Ishikawa (cell line): ENCODE measurements at regions not wholly inside any gene's neighbourhood (a gene's known extent, or its start where the extent isn't known, plus 50 kb on each side); places are given as distances from the start of the nearest gene placed in this dataset.

Source experiments
- EP300 ChIP-seq: IDR thresholded peaks from 2 replicates; pipeline ENCODE4 v1.6.1; 2012; ENCODE audit warnings: borderline replicate concordance
- FOXM1 ChIP-seq: IDR thresholded peaks from 2 replicates; pipeline ENCODE4 v1.6.1; 2012; ENCODE audit warnings: low read depth, borderline replicate concordance
- NFIC ChIP-seq: IDR thresholded peaks from 2 replicates; pipeline ENCODE4 v1.6.1; 2012
- REST ChIP-seq: IDR thresholded peaks from 2 replicates; pipeline ENCODE4 v1.6.1; 2012; ENCODE audit warnings: low read depth, mild to moderate bottlenecking
- YY1 ChIP-seq: IDR thresholded peaks from 2 replicates; pipeline ENCODE4 v1.6.1; 2012; ENCODE audit warnings: low read depth
- ZBTB7A ChIP-seq: IDR thresholded peaks from 2 replicates; pipeline ENCODE4 v1.6.1; 2012; ENCODE audit warnings: low read depth

DNA sequence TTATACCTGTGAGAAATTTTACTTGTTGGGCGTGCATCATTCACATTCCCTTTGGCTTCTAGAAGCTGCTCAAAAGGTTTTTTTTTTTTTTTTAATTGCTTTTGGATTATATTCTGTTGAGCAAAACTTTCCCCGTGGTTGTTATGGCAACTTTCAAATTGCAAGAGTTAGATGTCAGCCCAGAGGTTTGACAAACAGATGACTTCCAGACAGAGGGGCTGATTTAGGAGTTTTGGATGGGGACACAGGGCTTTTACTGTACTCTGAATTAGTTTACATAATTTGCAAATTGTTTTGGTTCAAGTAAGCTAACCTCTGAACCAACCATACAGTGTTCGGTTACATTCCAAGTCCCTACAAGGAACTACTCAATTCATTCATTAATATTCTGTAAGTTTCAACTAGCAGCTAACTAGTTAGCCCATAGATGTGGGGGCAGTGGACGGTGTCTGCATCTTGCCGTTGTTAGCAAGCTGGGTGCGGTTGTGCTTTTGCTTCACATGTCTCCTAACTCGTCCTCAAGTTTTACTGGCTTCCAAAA, 66.4 kb upstream of the JAZF1 start:
- TF ChIP-seq ZBTB7A = no peak
- no peak for TF ChIP-seq FOXM1
- no peak for TF ChIP-seq NFIC
- TF ChIP-seq EP300 = no peak
- TF ChIP-seq REST = no peak
- TF ChIP-seq YY1 = no peak
